HG03342 (cell line): ENCODE measurements at regions not wholly inside any gene's neighbourhood (a gene's known extent, or its start where the extent isn't known, plus 50 kb on each side); places are given as distances from the start of the nearest gene placed in this dataset.
A peak's percentile ranks its signal among the peaks of the same experiment; 100 is the strongest.

ENCODE experiments used
- ATAC-seq: cut with Tn5 transposase; IDR thresholded peaks from one replicate; pipeline ENCODE4 v1.9.1; 2021; ENCODE audit warnings: mild to moderate bottlenecking, moderate library complexity; ENCODE audit not compliant: unreplicated experiment

GRCh38 chr4:114173968-114174367 is 194.5 kb upstream of the ARSJ start:
- no peak for ATAC-seq

- ATAC-seq, result no peak
Observed at GRCh38 chr4:114177628-114178027, 198.2 kb upstream of the ARSJ start.

- no peak for ATAC-seq
Observed at GRCh38 chr4:114178392-114178791, 198.9 kb upstream of the ARSJ start.

GRCh38 chr4:114180481-114180880 is 201.0 kb upstream of the ARSJ start:
- ATAC-seq, result no peak

- no peak for ATAC-seq
Observed at GRCh38 chr4:114184901-114185300, 205.5 kb upstream of the ARSJ start.

- ATAC-seq, result no peak
Observed at GRCh38 chr4:114187592-114187991, 208.1 kb upstream of the ARSJ start.

- ATAC-seq, result no peak
Observed at GRCh38 chr4:114191496-114191895, 212.0 kb upstream of the ARSJ start.

GRCh38 chr4:114192854-114193253 is 213.4 kb upstream of the ARSJ start:
- no peak for ATAC-seq

- no peak for ATAC-seq
Observed at GRCh38 chr4:114193624-114194399, 214.4 kb upstream of the ARSJ start.

- no peak for ATAC-seq
Observed at GRCh38 chr4:114196606-114197005, 217.2 kb upstream of the ARSJ start.

- no peak for ATAC-seq
Observed at GRCh38 chr4:114200026-114200425, 220.6 kb upstream of the ARSJ start.

GRCh38 chr4:114205261-114205660 is 225.8 kb upstream of the ARSJ start:
- ATAC-seq, result no peak

GRCh38 chr4:114208574-114209151 is 229.2 kb upstream of the ARSJ start:
- ATAC-seq, result no peak

- no peak for ATAC-seq
Observed at GRCh38 chr4:114209584-114209983, 230.1 kb upstream of the ARSJ start.

GRCh38 chr4:114211556-114211955 is 232.1 kb upstream of the ARSJ start:
- no peak for ATAC-seq

GRCh38 chr4:114217150-114217817 is 237.8 kb upstream of the ARSJ start:
- no peak for ATAC-seq

- ATAC-seq, result no peak
Observed at GRCh38 chr4:114223580-114223979, 244.1 kb upstream of the ARSJ start.

GRCh38 chr4:114225436-114225835 is 246.0 kb upstream of the ARSJ start:
- no peak for ATAC-seq

GRCh38 chr4:114226179-114226578 is 246.7 kb upstream of the ARSJ start:
- no peak for ATAC-seq

GRCh38 chr4:114226968-114227760 is 247.7 kb upstream of the ARSJ start:
- peak; percentile 64 for ATAC-seq

- ATAC-seq, result no peak
Observed at GRCh38 chr4:114229706-114230105, 250.3 kb upstream of the ARSJ start.
